Caco-2 (cell line): ENCODE measurements at regions not wholly inside any gene's neighbourhood (a gene's known extent, or its start where the extent isn't known, plus 50 kb on each side); places are given as distances from the start of the nearest gene placed in this dataset.

ENCODE experiments used
- BruUV-seq: library from RNA; stranded (reverse); fragments of 400-500 nt; replicated peaks from 2 replicates; lab custom pipeline; 2021; lab: Mats Ljungman, UMichigan
- CTCF ChIA-PET: fragments of 300-600 bp; sonication (Branson Sonifier 250); formaldehyde crosslinking; loops from one replicate; lab custom pipeline; 2022; ENCODE audit warnings: antibody characterized with exemption; lab: Charles Lee
- POLR2A ChIA-PET: fragments of 300-600 bp; sonication (Branson Sonifier 250); formaldehyde crosslinking; loops from one replicate; lab custom pipeline; 2022; ENCODE audit warnings: antibody characterized with exemption; lab: Charles Lee
- DNase-seq, 2 experiments: peaks; one replicate each; pipeline versions ENCODE4 v3.0.0 to v3.0.0-alpha.2; 2020 to 2022
- H3K27me3 ChIP-seq: replicated peaks from 2 replicates; pipeline ENCODE4 v1.6.0; 2011; ENCODE audit warnings: low read length; ENCODE audit not compliant: control insufficient read depth, insufficient read depth
- H3K36me3 ChIP-seq: 2 replicates; pipeline ENCODE4 v1.5.1; 2011; ENCODE audit warnings: low read length; ENCODE audit not compliant: control insufficient read depth, insufficient read depth
- H3K4me1 ChIP-seq: fragments of 250-450 bp; sonication (Bioruptor Pico); 2 replicates; pipeline ENCODE4 v1.5.1; 2020; ENCODE audit warnings: mild to moderate bottlenecking
- H3K4me3 ChIP-seq: 2 replicates; pipeline ENCODE4 v1.5.1; 2011; ENCODE audit warnings: low read depth, mild to moderate bottlenecking, control low read depth, low read length
- H3K9me3 ChIP-seq: fragments of 250-450 bp; sonication (Bioruptor Pico); 2 replicates; pipeline ENCODE4 v1.5.1; 2020; ENCODE audit warnings: mild to moderate bottlenecking, moderate library complexity
- H3K27ac Mint-ChIP-seq: one replicate; pipeline ENCODE4 v1.8.0; 2022; ENCODE audit warnings: mixed read lengths; ENCODE audit not compliant: unreplicated experiment
- H3K27me3 Mint-ChIP-seq: one replicate; pipeline ENCODE4 v1.8.0; 2022; ENCODE audit warnings: mixed read lengths; ENCODE audit not compliant: insufficient read depth, unreplicated experiment
- H3K36me3 Mint-ChIP-seq: one replicate; pipeline ENCODE4 v1.8.0; 2022; ENCODE audit warnings: mild to moderate bottlenecking, mixed read lengths; ENCODE audit not compliant: insufficient read depth, unreplicated experiment
- H3K4me1 Mint-ChIP-seq: one replicate; pipeline ENCODE4 v1.8.0; 2022; ENCODE audit warnings: low read depth, mixed read lengths; ENCODE audit not compliant: unreplicated experiment
- H3K4me3 Mint-ChIP-seq: one replicate; pipeline ENCODE4 v1.8.0; 2022; ENCODE audit warnings: mild to moderate bottlenecking, moderate library complexity, mixed read lengths; ENCODE audit not compliant: unreplicated experiment
- H3K9me3 Mint-ChIP-seq: one replicate; pipeline ENCODE4 v1.8.0; 2022; ENCODE audit warnings: mixed read lengths; ENCODE audit not compliant: unreplicated experiment
- intact Hi-C: fragments of 100-400 bp; cut with micrococcal nuclease; formaldehyde crosslinking; loops from one replicate; pipeline ENCODE4 v1.10.0; 2022; ENCODE audit not compliant: unreplicated experiment
- TF ChIP-seq, protein P1 (sequence below), 2 experiments: fragments of 200-600 bp in 1 of 2; IDR thresholded peaks; 1 replicate in 1 of 2; 2 replicates in 1 of 2; pipeline versions ENCODE4 v1.5.1 to v1.8.0; 2011 to 2022; ENCODE audit warnings: antibody characterized with exemption in 1 of 2, control low read depth in 1 of 2, inconsistent platforms in 1 of 2, low read depth in 1 of 2, low read length in 1 of 2, mild to moderate bottlenecking in 1 of 2, moderate library complexity in 1 of 2; ENCODE audit not compliant: insufficient read depth in 1 of 2, severe bottlenecking in 1 of 2, unreplicated experiment in 1 of 2

DNA sequence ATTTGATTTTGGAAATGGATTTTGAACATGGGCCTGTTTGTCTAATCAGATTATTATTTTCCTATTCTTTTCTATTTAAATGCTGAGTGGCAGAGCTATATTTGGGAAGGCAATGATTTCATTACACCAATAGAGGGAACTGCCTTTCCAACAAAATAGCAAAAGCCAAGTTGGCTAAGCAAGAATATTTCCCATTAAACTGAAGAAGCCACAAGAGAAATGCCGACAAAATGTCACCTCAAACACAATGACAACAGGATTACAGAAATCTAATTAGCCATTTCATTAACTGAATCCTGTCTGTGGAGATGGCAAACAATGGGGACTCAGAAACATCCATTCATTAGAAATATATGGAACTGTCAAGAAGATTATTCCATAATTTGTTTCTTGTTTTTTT, 1593.1 kb upstream of the RAG2 start:
- TF ChIP-seq, protein P1, sequence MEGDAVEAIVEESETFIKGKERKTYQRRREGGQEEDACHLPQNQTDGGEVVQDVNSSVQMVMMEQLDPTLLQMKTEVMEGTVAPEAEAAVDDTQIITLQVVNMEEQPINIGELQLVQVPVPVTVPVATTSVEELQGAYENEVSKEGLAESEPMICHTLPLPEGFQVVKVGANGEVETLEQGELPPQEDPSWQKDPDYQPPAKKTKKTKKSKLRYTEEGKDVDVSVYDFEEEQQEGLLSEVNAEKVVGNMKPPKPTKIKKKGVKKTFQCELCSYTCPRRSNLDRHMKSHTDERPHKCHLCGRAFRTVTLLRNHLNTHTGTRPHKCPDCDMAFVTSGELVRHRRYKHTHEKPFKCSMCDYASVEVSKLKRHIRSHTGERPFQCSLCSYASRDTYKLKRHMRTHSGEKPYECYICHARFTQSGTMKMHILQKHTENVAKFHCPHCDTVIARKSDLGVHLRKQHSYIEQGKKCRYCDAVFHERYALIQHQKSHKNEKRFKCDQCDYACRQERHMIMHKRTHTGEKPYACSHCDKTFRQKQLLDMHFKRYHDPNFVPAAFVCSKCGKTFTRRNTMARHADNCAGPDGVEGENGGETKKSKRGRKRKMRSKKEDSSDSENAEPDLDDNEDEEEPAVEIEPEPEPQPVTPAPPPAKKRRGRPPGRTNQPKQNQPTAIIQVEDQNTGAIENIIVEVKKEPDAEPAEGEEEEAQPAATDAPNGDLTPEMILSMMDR (IDR thresholded peaks at IDR 0.05; ENCODE audit: insufficient read depth in 1 of 2, low read depth in 1 of 2, low read length in 1 of 2, severe bottlenecking in 1 of 2, unreplicated experiment in 1 of 2) = no peak
- Histone ChIP-seq H3K36me3 (no peaks in the 10 kb centered on the region), H3K27me3 (no peaks in the 10 kb centered on the region), H3K4me1 (no peaks in the 10 kb centered on the region), H3K9me3 (no peaks in the 10 kb centered on the region), H3K4me3 (no peak overlapping the region)
- intact Hi-C loops = no loop called here
- no peak overlapping the region for H3K27ac Mint-ChIP-seq
- BruUV-seq = no TSS peak
- H3K4me3 Mint-ChIP-seq = no peak overlapping the region
- no peaks in the 10 kb centered on the region for H3K27me3 Mint-ChIP-seq
- ChIA-PET POLR2A (no interaction called here), CTCF (no interaction called here)
- H3K4me1 Mint-ChIP-seq = no peaks in the 10 kb centered on the region
- no peak for DNase-seq
- H3K36me3 Mint-ChIP-seq = no peaks in the 10 kb centered on the region
- H3K9me3 Mint-ChIP-seq = peaks cover 11% of the 10 kb centered on the region

DNA sequence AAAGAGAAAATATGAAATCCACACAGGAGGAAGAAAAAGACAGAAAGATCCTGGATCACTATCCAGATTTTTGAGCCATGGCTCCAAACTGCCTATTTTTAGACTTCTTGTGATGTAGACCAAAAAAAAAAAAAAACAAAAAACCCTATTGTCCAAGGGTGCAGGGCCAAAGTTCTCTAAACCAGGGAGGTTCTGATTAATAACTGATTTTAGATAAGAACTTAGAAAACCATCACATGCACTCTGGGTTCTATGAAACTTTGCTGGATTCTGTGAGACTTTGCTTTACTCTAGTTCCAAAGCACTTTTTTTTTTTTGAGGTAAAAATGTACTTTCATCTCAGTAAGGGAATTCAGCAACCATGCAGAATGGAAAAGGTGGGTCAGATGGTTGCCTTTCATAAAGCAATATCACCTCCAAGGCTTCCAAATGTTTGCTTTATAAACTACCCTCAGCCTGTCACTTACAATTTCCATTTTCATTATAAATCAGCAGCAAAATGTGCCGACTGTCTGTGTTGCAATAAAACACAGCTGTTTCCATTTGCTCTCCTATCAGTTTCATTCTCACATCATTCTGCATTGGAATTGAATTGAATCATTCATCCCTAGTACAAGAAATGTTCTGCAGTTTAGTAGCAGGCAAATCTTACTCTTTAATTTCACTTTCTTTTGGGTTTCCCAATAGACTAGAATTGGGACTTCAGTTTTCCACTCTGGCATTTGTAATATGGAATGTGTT, 1584.3 kb upstream of the RAG2 start:
- no peak overlapping the region for H3K4me3 Mint-ChIP-seq
- intact Hi-C loops = no loop called here

DNA sequence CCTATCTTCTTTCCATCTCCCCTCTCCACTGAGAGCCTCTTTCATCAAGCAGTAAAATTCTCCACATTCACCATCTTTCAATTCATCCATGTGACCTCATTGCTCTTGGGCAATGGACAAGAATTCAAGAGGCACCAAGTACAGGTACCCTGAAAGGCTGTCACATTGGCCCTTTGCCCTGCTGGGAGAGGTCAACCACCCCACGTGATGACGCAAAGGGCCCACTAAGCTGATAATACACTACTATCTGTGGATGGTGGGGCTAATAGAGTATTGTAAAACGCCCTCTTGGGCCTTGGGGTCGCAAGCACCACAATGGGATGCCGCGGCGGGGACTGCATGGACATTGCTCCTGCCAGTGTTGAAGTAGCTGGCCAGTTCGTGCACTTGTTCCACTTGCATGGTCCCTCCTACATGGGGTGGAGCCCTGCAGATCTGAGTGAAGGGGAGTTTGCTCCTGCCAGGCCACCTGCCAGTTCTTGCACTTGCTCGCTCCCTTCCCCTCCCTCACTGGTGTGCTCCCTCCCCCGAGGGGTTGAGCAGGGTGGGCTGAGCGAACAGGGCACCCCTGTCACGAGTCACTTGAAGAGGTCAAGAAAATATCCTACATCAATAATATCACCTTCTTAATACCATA, 1578.8 kb upstream of the RAG2 start:
- TF ChIP-seq, protein P1 (IDR thresholded peaks at IDR 0.05; ENCODE audit: insufficient read depth in 1 of 2, low read depth in 1 of 2, low read length in 1 of 2, severe bottlenecking in 1 of 2, unreplicated experiment in 1 of 2) = no peak
- H3K9me3 ChIP-seq = no peaks in the 10 kb centered on the region
- no peaks in the 10 kb centered on the region for H3K27me3 ChIP-seq
- Mint-ChIP-seq H3K4me3 (no peak overlapping the region), H3K4me1 (no peaks in the 10 kb centered on the region), H3K27ac (no peak overlapping the region), H3K9me3 (no peaks in the 10 kb centered on the region), H3K36me3 (no peaks in the 10 kb centered on the region), H3K27me3 (no peaks in the 10 kb centered on the region)
- intact Hi-C loops = no loop called here
- H3K36me3 ChIP-seq = no peaks in the 10 kb centered on the region
- no peak for DNase-seq
- no peak overlapping the region for H3K4me3 ChIP-seq
- no TSS peak for BruUV-seq
- POLR2A ChIA-PET = no interaction called here
- CTCF ChIA-PET = no interaction called here
- H3K4me1 ChIP-seq = peaks cover 6% of the 10 kb centered on the region; the same call in 1 of the 2 replicates

More for the DNA sequence above, 1584.3 kb upstream of the RAG2 start:
- Mint-ChIP-seq H3K27me3 (no peaks in the 10 kb centered on the region), H3K27ac (no peak overlapping the region), H3K9me3 (no peaks in the 10 kb centered on the region), H3K36me3 (no peaks in the 10 kb centered on the region), H3K4me1 (no peaks in the 10 kb centered on the region)
- BruUV-seq = no TSS peak
- CTCF ChIA-PET = no interaction called here
- TF ChIP-seq, protein P1 (IDR thresholded peaks at IDR 0.05; ENCODE audit: insufficient read depth in 1 of 2, low read depth in 1 of 2, low read length in 1 of 2, severe bottlenecking in 1 of 2, unreplicated experiment in 1 of 2) = no peak
- H3K4me1 ChIP-seq = peaks cover 8% of the 10 kb centered on the region; the same call in 1 of the 2 replicates
- POLR2A ChIA-PET = no interaction called here
- no peak overlapping the region for H3K4me3 ChIP-seq
- H3K36me3 ChIP-seq = no peaks in the 10 kb centered on the region
- DNase-seq = no peak
- H3K27me3 ChIP-seq = no peaks in the 10 kb centered on the region
- H3K9me3 ChIP-seq = no peaks in the 10 kb centered on the region
